ENCODE measurements at regions not wholly inside any gene's neighbourhood (a gene's known extent, or its start where the extent isn't known, plus 50 kb on each side); places are given as distances from the start of the nearest gene placed in this dataset.

DNA sequence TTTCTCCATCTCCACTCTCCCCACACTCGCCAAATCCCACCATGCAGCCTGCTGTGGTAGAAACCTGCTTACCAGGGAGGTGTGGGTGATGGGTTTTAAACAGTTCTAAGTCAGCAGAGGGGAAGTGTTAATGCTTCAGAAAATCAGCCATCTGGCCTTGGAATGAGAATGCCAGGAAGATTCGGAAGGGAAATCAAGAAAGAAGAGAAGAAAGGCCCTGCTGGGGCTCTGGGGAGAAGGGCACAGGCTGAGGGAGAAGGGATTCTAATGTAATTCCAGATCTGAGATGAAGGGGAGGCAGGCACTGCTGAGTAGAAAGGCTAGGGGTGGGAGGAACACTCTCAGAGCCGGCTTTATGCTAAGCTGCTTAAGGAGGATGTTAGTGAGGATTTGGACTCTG, 434.7 kb upstream of the DMAC1 start:
- Histone ChIP-seq H3K27me3 (ENCODE audit: control insufficient read depth in 2 of 2, insufficient read depth in 2 of 2, low read length in 2 of 2) (no peaks in the 10 kb centered on the region), H3K9me3 (replicated peaks; ENCODE audit: control insufficient read depth, insufficient read depth, low read length) (no peaks in the 10 kb centered on the region), H3K9me1 (replicated peaks; ENCODE audit: control insufficient read depth, extremely low read depth, insufficient read depth, low read length) (no peaks in the 10 kb centered on the region), H3K4me2 (ENCODE audit: insufficient read depth, low read length) (no peak overlapping the region), H3K36me3 (ENCODE audit: control insufficient read depth in 2 of 2, extremely low read depth in 1 of 2, insufficient read depth in 2 of 2, low read length in 2 of 2) (no peaks in the 10 kb centered on the region), H3K79me2 (ENCODE audit: control insufficient read depth, insufficient read depth, low read length) (no peaks in the 10 kb centered on the region), H3K4me1 (ENCODE audit: control insufficient read depth, extremely low read depth, insufficient read depth, low read length) (no peaks in the 10 kb centered on the region), H3K9ac (replicated peaks; ENCODE audit: extremely low read depth, insufficient read depth, low read length) (no peak overlapping the region), H4K20me1 (replicated peaks; ENCODE audit: control insufficient read depth, extremely low read depth, insufficient read depth, low read length) (no peaks in the 10 kb centered on the region), H3K4me3 (replicated peaks in 1 of 3; ENCODE audit: insufficient read depth in 1 of 3, low read depth in 1 of 3, low read length in 3 of 3) (no peak overlapping the region), H2AFZ (ENCODE audit: low read depth, low read length) (no peak overlapping the region), H3K27ac (ENCODE audit: insufficient read depth, low read depth, low read length) (no peak overlapping the region)
- ChIA-PET CTCF (no interaction called here), POLR2A (no interaction called here)
- intact Hi-C loops (cut with micrococcal nuclease) (no loop called here), dilution Hi-C loops (cut with MboI; ENCODE audit: extremely low pct_ligation_motif_present, low sequenced_read_pairs) (no loop called here)
- DNase-seq (ENCODE audit: low read depth, low spot score) (no peak), FAIRE-seq (no peak)
- no TSS peak for BruUV-seq (replicated peaks)
- TF ChIP-seq, protein P1, sequence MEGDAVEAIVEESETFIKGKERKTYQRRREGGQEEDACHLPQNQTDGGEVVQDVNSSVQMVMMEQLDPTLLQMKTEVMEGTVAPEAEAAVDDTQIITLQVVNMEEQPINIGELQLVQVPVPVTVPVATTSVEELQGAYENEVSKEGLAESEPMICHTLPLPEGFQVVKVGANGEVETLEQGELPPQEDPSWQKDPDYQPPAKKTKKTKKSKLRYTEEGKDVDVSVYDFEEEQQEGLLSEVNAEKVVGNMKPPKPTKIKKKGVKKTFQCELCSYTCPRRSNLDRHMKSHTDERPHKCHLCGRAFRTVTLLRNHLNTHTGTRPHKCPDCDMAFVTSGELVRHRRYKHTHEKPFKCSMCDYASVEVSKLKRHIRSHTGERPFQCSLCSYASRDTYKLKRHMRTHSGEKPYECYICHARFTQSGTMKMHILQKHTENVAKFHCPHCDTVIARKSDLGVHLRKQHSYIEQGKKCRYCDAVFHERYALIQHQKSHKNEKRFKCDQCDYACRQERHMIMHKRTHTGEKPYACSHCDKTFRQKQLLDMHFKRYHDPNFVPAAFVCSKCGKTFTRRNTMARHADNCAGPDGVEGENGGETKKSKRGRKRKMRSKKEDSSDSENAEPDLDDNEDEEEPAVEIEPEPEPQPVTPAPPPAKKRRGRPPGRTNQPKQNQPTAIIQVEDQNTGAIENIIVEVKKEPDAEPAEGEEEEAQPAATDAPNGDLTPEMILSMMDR (IDR thresholded peaks at IDR 0.05; ENCODE audit: extremely low read depth in 1 of 2, insufficient read depth in 1 of 2, low read depth in 1 of 2, low read length in 2 of 2) = no peak
- no peak for TF ChIP-seq EZH2 (IDR thresholded peaks at IDR 0.05; ENCODE audit: borderline replicate concordance, low read depth, low read length, severe bottlenecking)
- no peak for TF ChIP-seq POLR2A (IDR thresholded peaks at IDR 0.05; ENCODE audit: low read depth, low read length)
- TF ChIP-seq, protein P2, sequence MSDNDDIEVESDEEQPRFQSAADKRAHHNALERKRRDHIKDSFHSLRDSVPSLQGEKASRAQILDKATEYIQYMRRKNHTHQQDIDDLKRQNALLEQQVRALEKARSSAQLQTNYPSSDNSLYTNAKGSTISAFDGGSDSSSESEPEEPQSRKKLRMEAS (IDR thresholded peaks at IDR 0.05; ENCODE audit: insufficient read depth, insufficient read length) = no peak
- TF ChIP-seq FOS (IDR thresholded peaks at IDR 0.05; ENCODE audit: borderline replicate concordance, insufficient read depth, low read length) = no peak
- no peak for TF ChIP-seq POLR2AphosphoS5 (IDR thresholded peaks at IDR 0.05; ENCODE audit: insufficient read depth, low read depth, low read length)
- TF ChIP-seq MYC (IDR thresholded peaks at IDR 0.05; ENCODE audit: low read depth, low read length) = no peak
- no peak for TF ChIP-seq GATA2 (IDR thresholded peaks at IDR 0.05; ENCODE audit: insufficient read depth, insufficient read length, low read depth, low read length)
- no peak for TF ChIP-seq JUN (IDR thresholded peaks at IDR 0.05; ENCODE audit: borderline replicate concordance, insufficient read depth, insufficient read length, low read depth)

All from endothelial cell of umbilical vein (primary cell).